Fibroblast of gingiva (primary cell): ENCODE measurements at regions not wholly inside any gene's neighbourhood (a gene's known extent, or its start where the extent isn't known, plus 50 kb on each side); places are given as distances from the start of the nearest gene placed in this dataset.
A peak's percentile ranks its signal among the peaks of the same experiment; 100 is the strongest.
"Not testable (repeated sequence)": the region's sequence is repeated elsewhere in the genome, so short reads cannot be mapped to it uniquely, and the experiment has no call there.

Experiments used
- DNase-seq: peaks from one replicate; pipeline ENCODE4 v3.0.0-alpha.2; 2011; ENCODE audit warnings: low read depth

DNA sequence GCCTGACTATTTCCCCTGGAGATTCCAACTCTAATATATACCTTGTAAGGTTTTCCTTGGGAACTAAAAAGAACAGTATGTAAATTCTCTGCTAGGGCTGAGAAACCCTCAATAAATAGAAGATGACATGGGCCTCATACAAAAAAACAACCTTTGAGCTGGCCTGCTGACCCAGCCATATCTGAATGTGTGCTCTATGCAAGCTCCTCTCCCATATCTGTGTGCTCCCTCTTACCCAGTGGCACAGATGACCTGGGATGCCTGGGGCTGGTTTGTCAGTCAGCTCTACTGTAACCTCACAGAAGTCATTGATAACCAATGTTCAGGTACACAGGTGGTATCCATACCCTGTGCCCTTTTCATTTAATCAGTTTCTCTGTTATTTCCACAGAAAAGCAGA is 329.2 kb downstream of the SEC16B start:
- DNase-seq: no peak

DNA sequence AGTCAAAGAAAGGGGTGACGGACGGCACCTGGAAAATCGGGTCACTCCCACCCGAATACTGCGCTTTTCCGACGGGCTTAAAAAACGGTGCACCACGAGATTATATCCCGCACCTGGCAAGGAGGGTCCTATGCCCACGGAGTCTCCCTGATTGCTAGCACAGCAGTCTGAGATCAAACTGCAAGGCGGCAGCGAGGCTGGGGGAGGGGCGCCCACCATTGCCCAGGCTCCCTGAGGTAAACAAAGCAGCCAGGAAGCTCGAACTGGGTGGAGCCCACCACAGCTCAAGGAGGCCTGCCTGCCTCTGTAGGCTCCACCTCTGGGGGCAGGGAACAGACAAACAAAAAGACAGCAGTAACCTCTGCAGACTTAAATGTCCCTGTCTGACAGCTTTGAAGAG is 335.7 kb downstream of the SEC16B start:
- DNase-seq: not testable (repeated sequence)

DNA sequence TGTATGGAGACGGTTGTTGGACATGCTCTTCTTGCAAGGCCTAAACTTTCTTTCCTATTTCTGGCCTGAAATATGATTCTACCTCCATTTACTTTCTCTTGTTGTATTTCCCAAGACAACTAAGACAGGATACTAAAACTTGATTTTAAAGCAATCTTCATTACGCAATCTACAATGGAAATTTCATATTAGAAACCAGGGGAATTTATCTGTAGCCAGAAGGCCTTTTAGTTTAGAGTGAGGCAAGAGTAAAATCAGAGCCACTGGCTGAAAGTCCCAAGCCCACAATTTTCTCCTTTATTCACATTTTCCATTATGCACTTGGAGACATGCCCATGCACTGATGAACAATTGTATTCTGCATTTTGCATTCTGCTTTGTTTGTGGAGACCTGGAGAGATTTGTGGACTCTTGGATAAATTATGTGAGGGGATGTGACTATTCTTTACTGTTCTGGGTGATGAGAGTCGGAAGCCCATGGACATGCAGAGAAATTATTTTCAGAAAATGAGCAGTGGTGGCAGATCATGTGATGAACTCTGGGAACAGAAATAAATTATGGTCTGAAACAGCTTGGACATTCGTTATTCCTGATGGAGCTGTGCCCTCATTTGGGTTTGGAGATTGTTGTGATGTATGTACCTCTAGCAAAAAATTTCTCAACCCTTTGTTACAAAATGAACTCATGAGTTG is 336.8 kb downstream of the SEC16B start:
- DNase-seq: peak; percentile 17

GRCh38 chr1:177631770-177632169 is 338.1 kb downstream of the SEC16B start:
- DNase-seq: no peak

GRCh38 chr1:177629526-177629925 is 340.3 kb downstream of the SEC16B start:
- DNase-seq: no peak

DNA sequence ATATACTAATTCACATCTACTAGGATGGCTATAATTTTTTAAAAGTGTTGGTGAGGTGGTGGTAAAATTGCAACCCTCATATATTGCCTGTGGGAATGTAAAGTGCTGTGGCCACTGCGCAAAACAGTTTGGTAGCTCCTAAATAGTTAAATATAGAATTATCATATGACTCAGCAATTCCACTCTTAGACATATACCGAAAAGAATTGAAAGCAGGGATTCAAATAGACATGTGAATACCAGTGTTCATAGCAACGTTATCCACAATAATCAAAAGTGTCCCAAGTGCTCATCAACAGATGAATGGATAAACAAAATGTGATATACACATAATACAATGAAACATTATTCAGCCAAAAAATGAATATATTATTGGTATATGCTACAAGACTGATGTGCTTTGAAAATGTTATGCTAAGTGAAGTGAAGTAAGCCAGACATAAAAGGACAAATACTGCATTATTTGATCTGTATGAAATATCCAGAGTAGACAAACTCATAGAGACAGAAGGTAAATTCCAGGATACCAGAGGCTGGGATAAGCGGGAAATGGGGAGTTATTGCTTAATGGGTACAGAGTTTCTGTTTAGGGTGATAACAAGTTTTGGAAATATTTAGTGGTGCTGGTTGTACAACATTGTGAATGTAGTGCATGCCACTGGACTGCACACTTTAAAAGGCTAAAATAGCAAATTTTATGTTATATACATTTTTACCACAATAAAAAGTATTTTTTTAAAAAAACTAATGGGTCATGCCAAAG is 342.5 kb downstream of the SEC16B start:
- no peak for DNase-seq

- no peak for DNase-seq
These were observed 349.1 kb downstream of the SEC16B start for GRCh38 chr1:177620636-177621190.

DNA sequence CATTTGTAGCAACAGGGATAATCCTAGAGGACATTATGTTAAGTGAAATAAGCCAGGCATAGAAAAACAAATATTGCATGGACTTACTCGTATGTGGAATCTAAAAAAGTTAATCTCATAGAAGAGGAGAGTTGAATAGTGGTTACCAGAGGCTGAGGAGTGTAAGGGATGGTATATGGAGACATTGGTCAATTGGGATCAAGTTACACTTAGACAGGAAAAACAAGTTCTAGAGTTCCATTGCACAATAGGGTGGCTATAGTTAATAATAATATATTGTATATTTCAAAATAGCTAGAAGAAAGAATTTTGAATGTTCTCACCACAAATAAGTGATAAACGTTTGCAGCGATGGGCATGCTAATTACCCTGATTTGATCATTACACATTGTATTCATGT is 354.6 kb downstream of the SEC16B start:
- DNase-seq: no peak

DNA sequence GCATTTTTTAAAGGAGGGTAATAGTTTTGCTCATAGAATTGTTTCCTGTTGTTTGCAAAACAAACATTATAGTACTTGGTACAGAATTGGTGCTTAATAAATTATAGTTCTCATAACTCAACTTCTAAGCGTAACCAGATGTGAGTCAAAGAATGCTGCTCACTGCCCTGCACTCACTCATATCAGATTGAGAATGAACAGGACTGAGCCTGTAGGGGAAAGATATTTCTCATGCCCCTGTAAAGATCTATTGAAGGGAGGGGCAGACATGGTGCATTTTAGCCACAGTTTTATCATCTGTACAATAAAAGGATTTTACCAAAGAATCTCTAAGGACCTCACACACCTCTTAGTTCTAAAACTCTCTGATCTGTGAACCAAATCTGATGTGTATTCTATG is 358.5 kb downstream of the SEC16B start:
- no peak for DNase-seq

DNA sequence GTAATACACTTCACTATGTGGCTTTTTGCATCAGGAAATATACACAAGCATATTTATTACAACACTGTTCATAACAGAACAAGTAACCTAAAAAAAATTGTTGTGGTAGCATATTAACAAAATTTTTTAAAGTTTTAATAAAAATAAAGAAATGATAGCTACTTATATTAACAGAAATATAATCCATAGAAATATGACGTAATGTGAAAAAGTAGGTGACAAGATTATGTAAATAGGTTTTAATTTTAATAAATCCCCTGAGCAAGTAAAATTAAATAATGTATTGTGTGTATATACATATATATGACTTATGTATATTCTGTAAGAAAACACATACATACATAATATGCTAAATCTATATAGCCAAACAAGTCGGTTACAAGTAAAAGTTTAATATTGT is 359.9 kb downstream of the SEC16B start:
- DNase-seq: no peak

- no peak for DNase-seq
These were observed 368.9 kb downstream of the SEC16B start for GRCh38 chr1:177600936-177601335.

- no peak for DNase-seq
These were observed 369.5 kb downstream of the SEC16B start for GRCh38 chr1:177600321-177600720.

DNA sequence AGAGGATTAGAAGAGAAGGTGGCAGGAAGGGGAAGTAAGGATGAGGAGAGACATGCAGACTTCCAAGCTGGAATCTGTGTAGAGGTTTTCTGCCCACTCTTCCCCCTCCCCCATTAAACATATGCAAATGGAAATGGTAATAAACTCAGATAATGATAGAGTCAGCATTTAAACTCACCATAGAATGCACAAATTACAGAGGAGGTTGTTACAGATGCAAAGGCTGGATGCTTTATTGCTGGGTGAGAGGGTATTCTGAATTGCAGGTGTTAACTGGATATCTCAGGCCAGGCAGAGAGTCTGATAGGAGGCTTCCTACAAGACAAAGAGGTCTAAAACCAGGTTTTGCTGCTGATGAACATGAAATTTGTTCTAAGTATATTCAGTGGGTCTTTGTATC is 372.5 kb downstream of the SEC16B start:
- DNase-seq: no peak

DNA sequence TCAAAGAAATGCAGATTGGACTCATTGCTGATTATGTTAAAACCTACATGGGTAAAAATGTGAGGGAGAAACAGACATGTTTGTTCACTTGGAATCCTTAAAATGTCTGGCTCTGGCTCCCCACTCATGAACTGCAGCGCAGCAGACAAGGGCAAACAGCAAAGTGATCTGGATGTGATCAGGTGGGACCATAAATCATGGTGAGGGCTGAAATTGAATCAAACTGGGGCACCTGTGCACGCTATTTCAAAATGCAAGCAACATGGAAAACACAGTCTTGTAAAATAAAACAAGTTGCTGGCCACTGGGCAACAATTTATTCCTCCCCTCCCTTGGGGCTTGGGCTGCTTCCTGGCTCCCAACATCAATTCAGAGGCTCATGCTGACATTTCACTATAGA is 373.4 kb downstream of the SEC16B start:
- DNase-seq: no peak

- no peak for DNase-seq
These were observed 376.8 kb downstream of the SEC16B start for GRCh38 chr1:177593105-177593504.

DNA sequence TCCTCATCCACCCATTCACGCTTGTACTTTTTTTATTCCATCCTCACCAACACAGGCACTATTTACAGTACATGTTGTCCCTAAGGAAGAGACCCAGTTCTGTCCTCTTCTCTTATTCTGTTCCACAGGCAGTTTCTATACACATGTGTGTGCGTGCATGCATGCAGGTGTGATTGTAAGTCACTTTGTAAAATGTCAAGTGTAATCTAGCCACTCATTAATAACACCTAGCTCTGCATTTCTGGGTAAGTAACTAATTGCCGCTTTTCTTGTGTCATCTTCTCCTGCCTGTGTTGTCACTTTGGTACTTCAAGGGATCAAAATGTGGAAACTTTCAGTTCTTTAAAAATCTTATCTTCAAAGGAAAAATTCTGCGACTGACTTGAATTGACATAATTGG is 377.2 kb downstream of the SEC16B start:
- no peak for DNase-seq

GRCh38 chr1:177591155-177591554 is 378.7 kb downstream of the SEC16B start:
- DNase-seq: no peak

DNA sequence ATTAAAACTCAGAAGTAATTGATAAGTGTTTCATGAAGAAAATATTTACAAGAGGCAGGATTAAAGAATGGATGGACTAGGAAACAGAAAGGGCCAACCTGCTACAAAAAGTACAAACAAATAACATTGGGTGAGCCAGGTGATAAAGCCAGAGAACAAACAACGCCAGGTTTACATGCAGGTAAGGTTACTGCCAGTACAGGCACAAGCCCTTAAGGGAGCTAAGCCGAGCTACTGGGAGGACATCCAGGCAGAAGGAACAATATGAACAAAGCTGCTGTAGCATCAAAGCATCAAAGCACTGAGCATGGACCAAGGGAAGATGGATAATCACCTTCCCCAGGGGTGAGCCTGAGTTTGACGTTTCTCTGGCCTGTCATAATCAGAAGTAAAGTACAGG is 380.7 kb downstream of the SEC16B start:
- no peak for DNase-seq

DNA sequence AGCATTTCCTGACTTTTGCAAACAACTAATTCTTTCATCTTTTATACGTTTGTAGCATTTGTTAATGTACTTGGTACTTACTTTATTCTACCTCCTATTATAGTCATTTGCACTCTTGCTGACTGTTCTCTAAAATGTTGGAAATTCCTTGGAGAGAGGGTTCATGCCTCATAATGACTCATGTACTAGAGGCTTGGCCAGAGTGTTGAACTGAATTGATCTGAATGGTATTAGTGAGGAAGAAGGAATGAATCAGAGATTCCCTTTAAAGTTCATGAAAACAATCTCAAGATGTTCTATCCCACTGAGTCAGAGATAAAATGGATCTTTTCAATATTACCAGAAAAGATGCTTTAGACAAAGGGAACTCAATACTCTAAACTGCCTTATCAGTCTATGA is 383.4 kb downstream of the SEC16B start:
- peak; percentile 33 for DNase-seq

GRCh38 chr1:177585302-177586220 is 384.3 kb downstream of the SEC16B start:
- no peak for DNase-seq

DNA sequence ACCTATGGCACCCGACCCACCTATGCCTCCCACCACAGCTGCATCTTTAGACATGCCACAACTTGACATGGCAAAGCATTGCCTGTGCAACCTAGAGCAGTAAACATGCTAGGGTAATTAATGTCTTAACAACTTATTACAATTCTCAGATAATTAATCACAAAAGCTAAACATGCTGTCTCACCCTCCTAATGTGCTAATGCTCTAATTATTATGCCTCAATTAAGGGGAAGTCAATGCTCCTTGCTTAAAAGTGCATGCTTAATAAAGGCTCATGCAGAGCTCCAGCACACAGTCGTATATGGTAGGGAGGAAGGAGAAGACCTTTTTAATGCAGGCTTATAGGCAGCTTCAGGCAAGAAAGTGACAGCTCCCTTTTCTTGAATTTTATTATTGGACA is 396.0 kb downstream of the SEC16B start:
- no peak for DNase-seq

DNA sequence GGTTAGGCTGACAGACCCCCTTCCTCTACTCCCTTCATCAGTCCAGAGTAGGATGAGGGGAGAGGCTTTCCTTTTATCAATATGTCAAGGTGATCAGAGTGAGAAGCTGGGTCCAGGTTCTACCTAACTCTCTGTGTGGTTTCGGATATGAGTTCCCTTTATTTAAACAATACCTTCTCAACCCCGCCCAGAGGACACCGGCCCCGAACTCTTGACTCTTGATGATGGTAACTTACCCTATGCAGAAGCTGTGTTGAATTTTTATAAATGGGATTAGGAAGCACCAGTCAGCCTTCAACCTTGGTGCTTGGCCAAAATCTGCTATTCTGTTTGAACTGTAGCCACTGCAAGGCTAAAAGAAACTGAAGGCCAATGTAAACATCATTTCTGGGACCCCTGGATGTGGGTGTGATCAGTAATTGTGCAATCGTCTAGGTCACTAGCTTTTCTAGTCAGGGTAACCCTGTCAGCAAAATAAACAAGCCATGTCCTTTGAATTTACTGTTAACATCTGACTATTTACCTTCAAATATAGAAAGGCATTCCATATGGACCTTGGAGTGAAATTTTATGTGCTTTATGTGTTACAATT is 398.3 kb downstream of the SEC16B start:
- DNase-seq: no peak
